ENCODE measurements at regions not wholly inside any gene's neighbourhood (a gene's known extent, or its start where the extent isn't known, plus 50 kb on each side); places are given as distances from the start of the nearest gene placed in this dataset.

GRCh38 chr2:105166688-105167087 lies 74.9 kb upstream of the GPR45 start:
- TF ChIP-seq CTCF (IDR thresholded peaks at IDR 0.05; ENCODE audit: low read depth, low read length) = no peak
- TF ChIP-seq POLR2A (IDR thresholded peaks at IDR 0.05; ENCODE audit: extremely low read depth, insufficient read length) = no peak

Measured in NB4 (cell line).